CD4-positive, alpha-beta T cell (primary cell): ENCODE measurements at regions not wholly inside any gene's neighbourhood (a gene's known extent, or its start where the extent isn't known, plus 50 kb on each side); places are given as distances from the start of the nearest gene placed in this dataset.

Experiments used
- ATAC-seq: fragments of 200-7000 bp; cut with Tn5 transposase; one replicate; pipeline ENCODE4 v1.10.0; 2022; ENCODE audit warnings: mild to moderate bottlenecking; ENCODE audit not compliant: poor library complexity
- CTCF ChIA-PET: fragments of 350-600 bp; sonication (Branson Sonifier 250); formaldehyde crosslinking; loops from one replicate; lab custom pipeline; 2021; ENCODE audit warnings: antibody characterized with exemption, inconsistent platforms; lab: Charles Lee
- POLR2A ChIA-PET: fragments of 350-600 bp; sonication (Branson Sonifier 250); formaldehyde crosslinking; loops from one replicate; lab custom pipeline; 2021; ENCODE audit warnings: antibody characterized with exemption, inconsistent platforms; lab: Charles Lee
- DNase-seq, 14 experiments: peaks; one replicate each; pipeline ENCODE4 v3.0.0-alpha.2; 2013 to 2020; ENCODE audit warnings: mixed read lengths in 2 of 14
- H3K27ac ChIP-seq, 2 donors: one replicate each; pipeline versions ENCODE4 v1.5.1 to v1.7.0; 2013; ENCODE audit warnings: low read length in 2 of 2, low read depth in 1 of 2, mild to moderate bottlenecking in 1 of 2
- H3K27me3 ChIP-seq, 2 experiments: 1 replicate in 1 of 2; 2 replicates in 1 of 2; pipeline versions ENCODE4 v1.6.1 to v1.7.0; 2013; ENCODE audit warnings: low read length in 2 of 2, control low read depth in 1 of 2, mild to moderate bottlenecking in 1 of 2, moderate library complexity in 1 of 2; ENCODE audit not compliant: insufficient read depth in 2 of 2, control insufficient read depth in 1 of 2
- H3K36me3 ChIP-seq: one replicate; pipeline ENCODE4 v1.6.1; 2013; ENCODE audit warnings: low read length, control low read depth; ENCODE audit not compliant: insufficient read depth
- H3K4me1 ChIP-seq: one replicate; pipeline ENCODE4 v1.6.1; 2013; ENCODE audit warnings: low read length, control low read depth; ENCODE audit not compliant: insufficient read depth
- H3K4me3 ChIP-seq: one replicate; pipeline ENCODE4 v1.5.1; 2013; ENCODE audit warnings: mild to moderate bottlenecking, low read length, moderate library complexity
- H3K9me3 ChIP-seq, 2 experiments: 1 replicate in 1 of 2; 2 replicates in 1 of 2; pipeline versions ENCODE4 v1.6.1 to v1.7.0; 2013; ENCODE audit warnings: low read length in 2 of 2, mild to moderate bottlenecking in 2 of 2, control low read depth in 1 of 2, moderate library complexity in 1 of 2; ENCODE audit not compliant: control insufficient read depth in 1 of 2, insufficient read depth in 1 of 2
- H3K27ac Mint-ChIP-seq: one replicate; pipeline ENCODE4 v1.8.0; 2020; ENCODE audit warnings: mixed read lengths
- H3K27me3 Mint-ChIP-seq: one replicate; pipeline ENCODE4 v1.8.0; 2021; ENCODE audit warnings: mixed read lengths
- H3K36me3 Mint-ChIP-seq: one replicate; pipeline ENCODE4 v1.8.0; 2021; ENCODE audit warnings: low read depth, mixed read lengths
- H3K4me1 Mint-ChIP-seq: one replicate; pipeline ENCODE4 v1.8.0; 2021; ENCODE audit warnings: low read depth, mixed read lengths
- H3K4me3 Mint-ChIP-seq: one replicate; pipeline ENCODE4 v1.8.0; 2020; ENCODE audit warnings: mild to moderate bottlenecking, mixed read lengths
- H3K9me3 Mint-ChIP-seq: one replicate; pipeline ENCODE4 v1.8.0; 2020; ENCODE audit warnings: mixed read lengths
- intact Hi-C, 2 experiments: fragments of 100-400 bp; cut with DNase I in 1 of 2; cut with micrococcal nuclease in 1 of 2; formaldehyde crosslinking; loops; one replicate each; pipeline versions ENCODE4 v1.15.1 to v1.9.0; 2023 to 2025; cut with DNase I, micrococcal nuclease
- TF ChIP-seq, protein P1 (sequence below): fragments of 200-600 bp; IDR thresholded peaks from one replicate; pipeline ENCODE4 v1.8.0; 2022; ENCODE audit warnings: antibody characterized with exemption, mild to moderate bottlenecking

GRCh38 chr1:58891347-58891746, 107.5 kb upstream of the JUN start:
- TF ChIP-seq, protein P1, sequence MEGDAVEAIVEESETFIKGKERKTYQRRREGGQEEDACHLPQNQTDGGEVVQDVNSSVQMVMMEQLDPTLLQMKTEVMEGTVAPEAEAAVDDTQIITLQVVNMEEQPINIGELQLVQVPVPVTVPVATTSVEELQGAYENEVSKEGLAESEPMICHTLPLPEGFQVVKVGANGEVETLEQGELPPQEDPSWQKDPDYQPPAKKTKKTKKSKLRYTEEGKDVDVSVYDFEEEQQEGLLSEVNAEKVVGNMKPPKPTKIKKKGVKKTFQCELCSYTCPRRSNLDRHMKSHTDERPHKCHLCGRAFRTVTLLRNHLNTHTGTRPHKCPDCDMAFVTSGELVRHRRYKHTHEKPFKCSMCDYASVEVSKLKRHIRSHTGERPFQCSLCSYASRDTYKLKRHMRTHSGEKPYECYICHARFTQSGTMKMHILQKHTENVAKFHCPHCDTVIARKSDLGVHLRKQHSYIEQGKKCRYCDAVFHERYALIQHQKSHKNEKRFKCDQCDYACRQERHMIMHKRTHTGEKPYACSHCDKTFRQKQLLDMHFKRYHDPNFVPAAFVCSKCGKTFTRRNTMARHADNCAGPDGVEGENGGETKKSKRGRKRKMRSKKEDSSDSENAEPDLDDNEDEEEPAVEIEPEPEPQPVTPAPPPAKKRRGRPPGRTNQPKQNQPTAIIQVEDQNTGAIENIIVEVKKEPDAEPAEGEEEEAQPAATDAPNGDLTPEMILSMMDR: no peak

GRCh38 chr1:58893257-58893869, 109.5 kb upstream of the JUN start:
- Mint-ChIP-seq H3K9me3 (no peaks in the 10 kb centered on the region), H3K36me3 (no peaks in the 10 kb centered on the region), H3K4me3 (no peak overlapping the region), H3K27ac (no peak overlapping the region), H3K27me3 (no peaks in the 10 kb centered on the region), H3K4me1 (peaks cover 13% of the 10 kb centered on the region)
- H3K27me3 ChIP-seq: no peaks in the 10 kb centered on the region
- no peaks in the 10 kb centered on the region for H3K9me3 ChIP-seq
- ATAC-seq (no peak), DNase-seq (no peak)
- ChIA-PET CTCF (no interaction called here), POLR2A (interaction anchor here (0.8 to 1.5 kb wide), 2 partner anchors 107 to 110 kb away, joined by 3 to 4 read pairs; partner anchors contain the start of gene JUN)
- H3K4me3 ChIP-seq: no peak overlapping the region
- H3K27ac ChIP-seq: no peak overlapping the region
- intact Hi-C loops: no loop called here
- TF ChIP-seq, protein P1: no peak
- peaks cover 20% of the 10 kb centered on the region for H3K4me1 ChIP-seq
- no peaks in the 10 kb centered on the region for H3K36me3 ChIP-seq

More at GRCh38 chr1:58891347-58891746, 107.5 kb upstream of the JUN start:
- CTCF ChIA-PET: no interaction called here
- no peak overlapping the region for H3K27ac ChIP-seq
- ATAC-seq: no peak
- H3K9me3 ChIP-seq: no peaks in the 10 kb centered on the region
- Mint-ChIP-seq H3K9me3 (no peaks in the 10 kb centered on the region), H3K27ac (no peak overlapping the region), H3K4me3 (no peak overlapping the region), H3K36me3 (no peaks in the 10 kb centered on the region), H3K4me1 (peaks cover 26% of the 10 kb centered on the region), H3K27me3 (no peaks in the 10 kb centered on the region)
- no peak for DNase-seq
- no peaks in the 10 kb centered on the region for H3K36me3 ChIP-seq
- H3K4me3 ChIP-seq: no peak overlapping the region
- intact Hi-C loops: no loop called here
- H3K27me3 ChIP-seq: no peaks in the 10 kb centered on the region
- POLR2A ChIA-PET: no interaction called here
- H3K4me1 ChIP-seq: peaks cover 19% of the 10 kb centered on the region

DNA sequence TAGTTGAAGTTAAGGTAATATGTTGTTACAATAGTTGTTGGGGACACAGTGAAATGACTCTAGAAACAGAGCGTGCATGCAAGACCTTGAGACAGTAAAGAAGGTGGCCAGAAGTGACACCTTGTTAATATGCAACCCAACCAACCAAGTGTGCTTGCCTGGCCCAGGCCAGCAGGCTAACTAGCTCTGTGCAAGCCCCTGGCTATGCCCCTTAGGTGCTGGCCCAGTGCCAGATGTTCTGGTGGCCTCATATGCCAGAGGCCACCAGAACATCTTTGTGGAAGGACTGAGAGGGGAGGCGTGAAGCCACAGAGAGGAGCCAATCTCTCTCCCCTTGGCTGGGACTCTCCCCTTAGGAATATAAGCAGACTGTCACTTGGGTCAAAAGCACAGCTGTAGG, 111.2 kb upstream of the JUN start:
- H3K9me3 Mint-ChIP-seq: no peaks in the 10 kb centered on the region
- H3K36me3 Mint-ChIP-seq: no peaks in the 10 kb centered on the region
- no peaks in the 10 kb centered on the region for H3K9me3 ChIP-seq
- H3K27me3 Mint-ChIP-seq: no peaks in the 10 kb centered on the region
- H3K27ac ChIP-seq: no peak overlapping the region
- no peaks in the 10 kb centered on the region for H3K36me3 ChIP-seq
- ChIA-PET CTCF (no interaction called here), POLR2A (no interaction called here)
- no peak for DNase-seq
- H3K4me3 Mint-ChIP-seq: no peak overlapping the region
- no peak overlapping the region for H3K27ac Mint-ChIP-seq
- intact Hi-C loops: no loop called here
- TF ChIP-seq, protein P1: no peak
- H3K27me3 ChIP-seq: no peaks in the 10 kb centered on the region
- ATAC-seq: no peak
- H3K4me1 ChIP-seq: peaks cover 20% of the 10 kb centered on the region
- H3K4me3 ChIP-seq: no peak overlapping the region
- peaks cover 2% of the 10 kb centered on the region for H3K4me1 Mint-ChIP-seq
